Progenitor cell of endocrine pancreas (in vitro differentiated cells): ENCODE measurements at regions not wholly inside any gene's neighbourhood (a gene's known extent, or its start where the extent isn't known, plus 50 kb on each side); places are given as distances from the start of the nearest gene placed in this dataset.

ENCODE experiments used
- DNase-seq: peaks from one replicate; pipeline ENCODE4 v3.0.0; 2021; ENCODE audit warnings: low spot score; ENCODE audit not compliant: unreplicated experiment
- H3K27ac Mint-ChIP-seq: 2 replicates; pipeline ENCODE4 v1.8.0; 2021; ENCODE audit warnings: mild to moderate bottlenecking, moderate library complexity, mixed read lengths
- H3K27me3 Mint-ChIP-seq: 2 replicates; pipeline ENCODE4 v1.8.0; 2021; ENCODE audit warnings: mixed read lengths
- H3K36me3 Mint-ChIP-seq: 2 replicates; pipeline ENCODE4 v1.8.0; 2022; ENCODE audit warnings: mixed read lengths; ENCODE audit not compliant: insufficient read depth
- H3K4me1 Mint-ChIP-seq: 2 replicates; pipeline ENCODE4 v1.8.0; 2021; ENCODE audit warnings: low read depth, mixed read lengths
- H3K4me3 Mint-ChIP-seq: 2 replicates; pipeline ENCODE4 v1.8.0; 2021; ENCODE audit warnings: low read depth, mild to moderate bottlenecking, moderate library complexity, mixed read lengths
- H3K9me3 Mint-ChIP-seq: 2 replicates; pipeline ENCODE4 v1.8.0; 2021; ENCODE audit warnings: low read depth, mixed read lengths
- TF ChIP-seq, protein P1 (sequence below): fragments of 200-600 bp; sonication (generic); IDR thresholded peaks from one replicate; pipeline ENCODE4 v1.5.0; 2021; ENCODE audit warnings: antibody characterized with exemption, mild to moderate bottlenecking; ENCODE audit not compliant: unreplicated experiment

GRCh38 chr2:16813593-16813992 lies 148.0 kb upstream of the CYRIA start:
- Mint-ChIP-seq H3K9me3 (peaks cover 6% of the 10 kb centered on the region), H3K36me3 (no peaks in the 10 kb centered on the region), H3K4me3 (no peak overlapping the region), H3K27me3 (no peaks in the 10 kb centered on the region), H3K27ac (no peak overlapping the region), H3K4me1 (peaks cover 14% of the 10 kb centered on the region)
- TF ChIP-seq, protein P1, sequence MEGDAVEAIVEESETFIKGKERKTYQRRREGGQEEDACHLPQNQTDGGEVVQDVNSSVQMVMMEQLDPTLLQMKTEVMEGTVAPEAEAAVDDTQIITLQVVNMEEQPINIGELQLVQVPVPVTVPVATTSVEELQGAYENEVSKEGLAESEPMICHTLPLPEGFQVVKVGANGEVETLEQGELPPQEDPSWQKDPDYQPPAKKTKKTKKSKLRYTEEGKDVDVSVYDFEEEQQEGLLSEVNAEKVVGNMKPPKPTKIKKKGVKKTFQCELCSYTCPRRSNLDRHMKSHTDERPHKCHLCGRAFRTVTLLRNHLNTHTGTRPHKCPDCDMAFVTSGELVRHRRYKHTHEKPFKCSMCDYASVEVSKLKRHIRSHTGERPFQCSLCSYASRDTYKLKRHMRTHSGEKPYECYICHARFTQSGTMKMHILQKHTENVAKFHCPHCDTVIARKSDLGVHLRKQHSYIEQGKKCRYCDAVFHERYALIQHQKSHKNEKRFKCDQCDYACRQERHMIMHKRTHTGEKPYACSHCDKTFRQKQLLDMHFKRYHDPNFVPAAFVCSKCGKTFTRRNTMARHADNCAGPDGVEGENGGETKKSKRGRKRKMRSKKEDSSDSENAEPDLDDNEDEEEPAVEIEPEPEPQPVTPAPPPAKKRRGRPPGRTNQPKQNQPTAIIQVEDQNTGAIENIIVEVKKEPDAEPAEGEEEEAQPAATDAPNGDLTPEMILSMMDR: no peak
- no peak for DNase-seq

DNA sequence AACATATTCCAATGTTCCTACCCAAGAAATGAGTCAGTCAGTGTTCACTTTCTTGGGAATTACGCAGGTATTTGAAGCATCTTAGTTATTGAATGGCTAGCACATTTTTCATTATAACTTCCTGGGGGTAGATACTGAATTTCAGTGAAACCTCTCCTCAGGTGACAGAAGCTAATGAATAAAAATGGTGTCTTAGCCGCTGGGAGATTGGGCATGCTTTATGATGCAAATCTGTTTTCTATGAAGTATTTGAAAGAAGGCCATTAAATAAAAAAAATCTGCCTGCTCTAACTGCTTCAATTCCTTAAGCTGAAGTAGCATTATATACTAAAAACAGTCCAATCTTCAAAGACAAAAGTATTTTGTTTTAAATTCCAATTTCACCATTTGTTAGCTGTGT lies 132.8 kb upstream of the CYRIA start:
- H3K27me3 Mint-ChIP-seq: peaks cover 3% of the 10 kb centered on the region
- H3K4me3 Mint-ChIP-seq: no peak overlapping the region
- DNase-seq: no peak
- no peaks in the 10 kb centered on the region for H3K9me3 Mint-ChIP-seq
- H3K4me1 Mint-ChIP-seq: no peaks in the 10 kb centered on the region
- H3K27ac Mint-ChIP-seq: no peak overlapping the region
- TF ChIP-seq, protein P1: no peak
- H3K36me3 Mint-ChIP-seq: no peaks in the 10 kb centered on the region

- H3K36me3 Mint-ChIP-seq: no peaks in the 10 kb centered on the region
- no peaks in the 10 kb centered on the region for H3K9me3 Mint-ChIP-seq
- peaks cover 3% of the 10 kb centered on the region for H3K27me3 Mint-ChIP-seq
- H3K27ac Mint-ChIP-seq: no peak overlapping the region
- no peak for DNase-seq
- H3K4me3 Mint-ChIP-seq: no peak overlapping the region
- TF ChIP-seq, protein P1: no peak
- H3K4me1 Mint-ChIP-seq: peaks cover 3% of the 10 kb centered on the region
These were observed 125.9 kb upstream of the CYRIA start for GRCh38 chr2:16791496-16791895.

DNA sequence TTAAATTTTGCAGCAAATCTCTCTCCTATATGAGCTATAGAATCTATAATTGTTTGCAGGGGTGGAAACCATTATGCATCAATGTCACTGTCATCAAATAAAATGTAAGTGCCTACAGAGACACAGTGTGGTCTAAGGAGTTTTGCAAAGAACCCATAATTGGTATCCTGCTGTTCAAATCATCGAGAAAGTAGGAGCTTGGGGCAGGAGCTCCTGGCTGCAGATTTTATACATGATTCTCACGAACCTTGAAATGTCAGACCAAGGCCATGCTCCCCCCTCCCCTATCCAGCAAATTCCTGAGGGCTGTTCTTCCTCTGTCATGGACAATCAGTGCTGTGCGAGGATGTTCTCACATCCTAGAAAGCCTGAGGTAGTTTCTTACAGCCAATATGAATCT lies 119.5 kb upstream of the CYRIA start:
- DNase-seq: no peak
- H3K4me1 Mint-ChIP-seq: peaks cover 2% of the 10 kb centered on the region
- peaks cover 3% of the 10 kb centered on the region for H3K9me3 Mint-ChIP-seq
- TF ChIP-seq, protein P1: no peak
- no peak overlapping the region for H3K27ac Mint-ChIP-seq
- no peaks in the 10 kb centered on the region for H3K36me3 Mint-ChIP-seq
- no peaks in the 10 kb centered on the region for H3K27me3 Mint-ChIP-seq
- no peak overlapping the region for H3K4me3 Mint-ChIP-seq

DNA sequence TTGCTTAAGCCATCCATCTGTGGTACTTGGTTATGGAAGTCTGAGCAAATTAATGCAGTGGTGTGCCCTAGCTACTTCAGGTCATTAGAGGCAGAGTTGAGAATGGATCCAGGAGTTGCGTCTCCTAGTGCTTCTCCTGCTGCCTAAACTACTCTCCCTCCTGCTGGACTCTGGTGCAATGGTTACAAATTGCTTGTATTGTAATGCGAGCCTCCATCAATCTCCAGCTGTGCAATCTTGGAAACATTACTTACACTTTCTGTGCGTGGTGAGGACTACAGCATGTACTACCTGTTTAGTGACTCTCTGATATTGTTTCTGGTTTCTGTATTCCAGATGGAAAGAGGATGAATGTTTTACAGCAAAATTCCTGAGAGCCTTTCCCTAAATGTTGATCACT lies 119.0 kb upstream of the CYRIA start:
- H3K36me3 Mint-ChIP-seq: no peaks in the 10 kb centered on the region
- H3K4me1 Mint-ChIP-seq: peaks cover 2% of the 10 kb centered on the region
- TF ChIP-seq, protein P1: no peak
- H3K27ac Mint-ChIP-seq: no peak overlapping the region
- DNase-seq: no peak
- H3K27me3 Mint-ChIP-seq: no peaks in the 10 kb centered on the region
- peaks cover 3% of the 10 kb centered on the region for H3K9me3 Mint-ChIP-seq
- no peak overlapping the region for H3K4me3 Mint-ChIP-seq
